ES-I3 (cell line): ENCODE measurements at regions not wholly inside any gene's neighbourhood (a gene's known extent, or its start where the extent isn't known, plus 50 kb on each side); places are given as distances from the start of the nearest gene placed in this dataset.

ENCODE experiments used
- H3K36me3 ChIP-seq: 2 replicates; pipeline ENCODE4 v1.6.1; 2013; ENCODE audit warnings: mild to moderate bottlenecking, low read length, control low read depth, moderate library complexity; ENCODE audit not compliant: insufficient read depth
- H3K4me1 ChIP-seq: 2 replicates; pipeline ENCODE4 v1.6.1; 2013; ENCODE audit warnings: mild to moderate bottlenecking, control low read depth, low read length; ENCODE audit not compliant: insufficient read depth
- H3K9ac ChIP-seq: 2 replicates; pipeline ENCODE4 v1.6.1; 2013; ENCODE audit warnings: low read depth, mild to moderate bottlenecking, low read length, moderate library complexity
- H3K9me3 ChIP-seq: 2 replicates; pipeline ENCODE4 v1.6.1; 2013; ENCODE audit warnings: mild to moderate bottlenecking, low read length, moderate library complexity; ENCODE audit not compliant: control insufficient read depth, insufficient read depth

GRCh38 chr5:104178066-104178465 is 615.5 kb upstream of the NUDT12 start:
- Histone ChIP-seq H3K9me3 (peaks cover 22% of the 10 kb centered on the region), H3K4me1 (no peaks in the 10 kb centered on the region), H3K36me3 (no peaks in the 10 kb centered on the region; the same call in 1 of the 2 replicates), H3K9ac (no peak overlapping the region)

DNA sequence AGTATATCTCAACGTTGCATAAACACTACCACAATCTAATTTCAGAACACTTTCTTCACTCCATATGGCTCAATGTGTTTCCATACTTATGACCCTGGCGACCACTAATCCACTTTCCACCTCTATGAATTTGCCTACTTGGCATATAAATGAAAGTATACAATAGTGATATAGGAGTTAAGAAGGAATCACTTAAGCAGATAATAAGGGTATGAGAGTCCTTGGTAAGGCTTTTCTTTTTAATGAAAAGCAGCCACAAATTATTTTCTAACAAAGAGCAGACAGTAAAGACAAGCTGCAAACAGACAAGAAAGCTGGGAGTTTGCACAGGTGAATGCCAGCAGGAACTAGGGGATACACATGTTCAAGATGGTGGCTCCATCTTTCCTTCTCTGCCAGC is 615.1 kb upstream of the NUDT12 start:
- peaks cover 22% of the 10 kb centered on the region for H3K9me3 ChIP-seq
- H3K36me3 ChIP-seq, result no peaks in the 10 kb centered on the region; the same call in 1 of the 2 replicates
- no peak overlapping the region for H3K9ac ChIP-seq
- no peaks in the 10 kb centered on the region for H3K4me1 ChIP-seq

DNA sequence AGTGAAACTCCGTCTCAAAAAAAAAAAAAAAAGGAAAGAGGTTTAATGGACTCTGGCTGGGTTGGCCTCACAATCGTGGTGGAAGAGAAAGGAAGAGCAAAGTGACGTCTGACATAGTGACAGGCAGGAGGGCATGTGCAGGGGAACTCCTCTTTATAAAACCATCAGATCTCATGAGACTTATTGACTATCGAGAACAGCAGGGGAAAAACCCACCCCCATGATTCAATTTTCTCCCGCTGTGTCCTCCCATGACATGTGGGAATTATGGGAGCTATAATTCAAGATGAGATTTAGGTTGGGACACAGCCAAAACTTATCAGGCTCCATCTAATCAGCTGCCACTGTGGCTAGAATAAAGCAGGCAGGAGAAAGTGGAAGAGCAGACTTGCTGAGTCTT is 610.4 kb upstream of the NUDT12 start:
- Histone ChIP-seq H3K4me1 (no peaks in the 10 kb centered on the region), H3K9ac (no peak overlapping the region), H3K36me3 (no peaks in the 10 kb centered on the region), H3K9me3 (no peaks in the 10 kb centered on the region)

- H3K9ac ChIP-seq, result no peak overlapping the region
- no peaks in the 10 kb centered on the region for H3K36me3 ChIP-seq
- no peaks in the 10 kb centered on the region for H3K4me1 ChIP-seq
- no peaks in the 10 kb centered on the region for H3K9me3 ChIP-seq
These were observed 609.5 kb upstream of the NUDT12 start for GRCh38 chr5:104171958-104172690.

- Histone ChIP-seq H3K36me3 (no peaks in the 10 kb centered on the region), H3K9ac (no peak overlapping the region), H3K4me1 (no peaks in the 10 kb centered on the region), H3K9me3 (no peaks in the 10 kb centered on the region)
These were observed 608.3 kb upstream of the NUDT12 start for GRCh38 chr5:104170926-104171325.

GRCh38 chr5:104146652-104147051 is 584.1 kb upstream of the NUDT12 start:
- no peaks in the 10 kb centered on the region for H3K4me1 ChIP-seq

GRCh38 chr5:104139840-104140239 is 577.3 kb upstream of the NUDT12 start:
- Histone ChIP-seq H3K9me3 (no peaks in the 10 kb centered on the region; the same call in 1 of the 2 replicates), H3K9ac (no peak overlapping the region), H3K4me1 (no peaks in the 10 kb centered on the region), H3K36me3 (no peaks in the 10 kb centered on the region)

More at GRCh38 chr5:104146652-104147051, 584.1 kb upstream of the NUDT12 start:
- Histone ChIP-seq H3K36me3 (no peaks in the 10 kb centered on the region), H3K9ac (no peak overlapping the region), H3K9me3 (no peaks in the 10 kb centered on the region)

DNA sequence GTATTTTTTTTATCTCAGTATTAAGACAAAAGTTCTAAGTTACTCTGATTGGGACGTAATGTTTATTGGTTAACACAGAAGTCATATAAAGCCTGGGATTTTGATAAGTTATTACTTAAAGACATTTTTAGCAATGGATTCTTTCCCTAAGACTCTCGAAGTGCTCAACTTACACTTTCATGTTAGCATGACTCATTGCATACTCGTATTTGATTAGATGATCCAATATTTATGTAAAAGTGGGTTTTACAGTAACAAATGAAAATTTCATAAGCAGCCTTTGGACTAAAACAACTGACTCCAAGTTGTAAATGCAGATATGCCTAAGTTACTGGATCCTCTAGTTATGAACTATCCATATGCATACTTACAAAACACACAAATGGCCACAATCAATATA is 567.7 kb upstream of the NUDT12 start:
- H3K9ac ChIP-seq, result no peak overlapping the region
- peaks cover 4% of the 10 kb centered on the region for H3K9me3 ChIP-seq
- no peaks in the 10 kb centered on the region for H3K4me1 ChIP-seq
- H3K36me3 ChIP-seq, result no peaks in the 10 kb centered on the region

DNA sequence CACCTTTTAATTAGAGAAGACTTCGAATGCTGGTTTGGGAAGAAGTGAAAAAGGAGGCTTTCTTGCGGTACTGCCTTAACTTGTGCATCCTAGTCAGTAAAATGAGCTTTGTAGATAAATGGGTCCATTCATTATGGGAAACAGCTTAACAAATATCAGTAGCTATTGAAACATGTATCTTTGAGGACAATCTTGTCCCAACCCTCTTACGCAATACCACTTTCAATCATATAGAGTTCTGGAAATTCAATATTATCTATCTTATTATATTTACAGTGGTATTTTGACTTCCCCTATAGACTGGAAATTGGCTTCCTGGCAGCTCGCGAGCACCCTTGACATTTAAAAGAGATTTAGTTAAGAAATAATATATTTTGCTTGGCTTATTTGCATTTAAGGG is 565.8 kb upstream of the NUDT12 start:
- Histone ChIP-seq H3K9ac (no peak overlapping the region), H3K9me3 (no peaks in the 10 kb centered on the region; the same call in none of the 2 replicates), H3K4me1 (no peaks in the 10 kb centered on the region), H3K36me3 (no peaks in the 10 kb centered on the region)

DNA sequence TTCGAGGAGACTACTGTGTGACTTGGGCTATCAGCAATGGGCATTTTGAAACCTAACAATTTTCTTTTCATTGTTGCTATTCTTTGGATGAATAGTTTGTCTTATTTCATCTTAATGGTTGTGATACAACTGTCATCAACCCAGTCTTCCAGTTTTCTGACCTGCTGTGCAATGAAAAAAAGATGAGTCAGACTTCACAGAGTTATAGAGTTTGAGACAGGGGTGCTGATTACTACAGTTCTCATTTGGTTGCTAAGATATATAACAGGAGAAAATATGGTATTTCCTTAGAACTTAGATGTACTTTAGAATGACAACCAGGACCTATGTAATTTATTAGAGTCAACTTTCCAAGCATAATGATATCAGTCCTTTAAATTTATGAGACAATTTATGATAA is 564.4 kb upstream of the NUDT12 start:
- H3K36me3 ChIP-seq, result no peaks in the 10 kb centered on the region
- no peak overlapping the region for H3K9ac ChIP-seq
- no peaks in the 10 kb centered on the region for H3K4me1 ChIP-seq
- no peaks in the 10 kb centered on the region for H3K9me3 ChIP-seq

GRCh38 chr5:104119529-104119928 is 556.9 kb upstream of the NUDT12 start:
- Histone ChIP-seq H3K4me1 (no peaks in the 10 kb centered on the region), H3K9me3 (no peaks in the 10 kb centered on the region), H3K36me3 (no peaks in the 10 kb centered on the region), H3K9ac (no peak overlapping the region)

DNA sequence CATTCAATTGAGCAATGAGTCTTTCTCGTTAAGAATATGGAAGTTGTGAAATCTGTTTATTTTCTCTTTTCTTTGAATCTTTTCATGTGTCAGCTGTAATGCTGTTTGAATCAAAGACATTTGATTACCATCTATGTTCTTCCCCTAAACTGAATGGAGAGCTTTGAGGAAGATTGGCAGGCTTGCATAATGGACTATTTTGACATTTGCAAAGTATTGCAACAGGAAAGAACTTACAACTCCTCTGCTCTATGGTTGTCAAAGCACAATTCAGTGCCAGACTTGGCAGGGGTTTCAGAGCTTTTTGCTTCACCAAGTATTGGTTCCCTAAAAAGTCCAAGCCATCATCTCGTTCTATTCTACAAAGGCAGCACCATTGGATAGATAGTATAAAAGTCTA is 549.0 kb upstream of the NUDT12 start:
- Histone ChIP-seq H3K9me3 (no peaks in the 10 kb centered on the region), H3K36me3 (no peaks in the 10 kb centered on the region), H3K9ac (no peak overlapping the region), H3K4me1 (no peaks in the 10 kb centered on the region)

GRCh38 chr5:104096451-104096850 is 533.9 kb upstream of the NUDT12 start:
- Histone ChIP-seq H3K9ac (no peak overlapping the region), H3K9me3 (no peaks in the 10 kb centered on the region; the same call in 1 of the 2 replicates), H3K36me3 (no peaks in the 10 kb centered on the region), H3K4me1 (no peaks in the 10 kb centered on the region)

DNA sequence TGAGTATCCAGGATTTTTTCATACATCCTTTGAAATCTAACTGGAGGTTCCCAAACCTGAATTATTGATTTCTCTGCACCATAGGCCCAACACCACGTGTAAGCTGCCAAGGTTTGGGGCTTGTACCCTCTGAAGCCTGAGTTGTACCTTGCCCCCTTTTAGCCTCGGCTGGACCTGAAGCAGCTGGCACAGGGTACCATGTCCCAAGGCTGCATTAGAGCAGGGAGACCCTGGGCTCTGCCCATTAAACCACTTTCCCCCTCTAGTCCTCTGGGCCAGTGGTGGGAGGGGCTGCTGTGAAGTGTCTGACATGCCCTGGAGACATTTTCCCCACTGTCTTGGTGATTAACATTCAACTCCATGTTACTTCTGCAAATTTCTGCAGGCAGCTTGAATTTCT is 532.9 kb upstream of the NUDT12 start:
- H3K9ac ChIP-seq, result no peak overlapping the region
- H3K36me3 ChIP-seq, result no peaks in the 10 kb centered on the region
- H3K4me1 ChIP-seq, result no peaks in the 10 kb centered on the region
- H3K9me3 ChIP-seq, result no peaks in the 10 kb centered on the region; the same call in 1 of the 2 replicates

GRCh38 chr5:104088876-104089778 is 526.5 kb upstream of the NUDT12 start:
- Histone ChIP-seq H3K4me1 (peaks cover 11% of the 10 kb centered on the region), H3K9me3 (no peaks in the 10 kb centered on the region), H3K9ac (no peak overlapping the region), H3K36me3 (no peaks in the 10 kb centered on the region)
